ENCODE measurements at regions not wholly inside any gene's neighbourhood (a gene's known extent, or its start where the extent isn't known, plus 50 kb on each side); places are given as distances from the start of the nearest gene placed in this dataset.

GRCh38 chr13:47841151-47841550, 159.9 kb downstream of the SUCLA2 start:
- TF ChIP-seq CTCF (IDR thresholded peaks at IDR 0.05) = no peak
- no peak for TF ChIP-seq ZFX (IDR thresholded peaks at IDR 0.05; ENCODE audit: borderline replicate concordance)

Data from 22Rv1 (cell line).